Stimulated activated CD4-positive, alpha-beta T cell treated with anti-CD3 and anti-CD28 coated beads, Interleukin-4, amount 100 ng/mL, for 48 hours (primary cell): ENCODE measurements at regions not wholly inside any gene's neighbourhood (a gene's known extent, or its start where the extent isn't known, plus 50 kb on each side); places are given as distances from the start of the nearest gene placed in this dataset.

Experiments
- DNase-seq, 2 donors: peaks; one replicate each; pipeline ENCODE4 v3.0.0-alpha.2; 2020; ENCODE audit warnings: low read depth in 2 of 2

GRCh38 chr20:48358176-48359054 lies 469.4 kb downstream of the PREX1 start:
- no peak for DNase-seq

- no peak for DNase-seq
Observed at GRCh38 chr20:48357714-48358113, 470.1 kb downstream of the PREX1 start.

- DNase-seq = no peak
Observed at GRCh38 chr20:48354903-48355302, 472.9 kb downstream of the PREX1 start.

- DNase-seq = no peak
Observed at GRCh38 chr20:48354320-48354876, 473.4 kb downstream of the PREX1 start.

- DNase-seq = no peak
Observed at GRCh38 chr20:48352628-48353027, 475.2 kb downstream of the PREX1 start.

- no peak for DNase-seq
Observed at GRCh38 chr20:48352042-48352441, 475.8 kb downstream of the PREX1 start.

GRCh38 chr20:48350313-48350988 lies 477.3 kb downstream of the PREX1 start:
- no peak for DNase-seq

- no peak for DNase-seq
Observed at GRCh38 chr20:48349656-48350055, 478.1 kb downstream of the PREX1 start.

GRCh38 chr20:48348022-48348421 lies 479.8 kb downstream of the PREX1 start:
- no peak for DNase-seq

- DNase-seq = no peak
Observed at GRCh38 chr20:48342822-48343513, 484.8 kb downstream of the PREX1 start.

- no peak for DNase-seq
Observed at GRCh38 chr20:48340883-48341281, 486.9 kb downstream of the PREX1 start.

GRCh38 chr20:48339986-48340882 lies 487.6 kb downstream of the PREX1 start:
- no peak for DNase-seq

- no peak for DNase-seq
Observed at GRCh38 chr20:48339190-48339985, 488.4 kb downstream of the PREX1 start.

- DNase-seq = no peak
Observed at GRCh38 chr20:48338717-48339116, 489.1 kb downstream of the PREX1 start.

- DNase-seq = no peak
Observed at GRCh38 chr20:48336597-48336996, 491.2 kb downstream of the PREX1 start.

GRCh38 chr20:48335308-48336050 lies 492.3 kb downstream of the PREX1 start:
- DNase-seq = no peak

- no peak for DNase-seq
Observed at GRCh38 chr20:48333707-48334106, 494.1 kb downstream of the PREX1 start.

- no peak for DNase-seq
Observed at GRCh38 chr20:48332555-48332954, 495.2 kb downstream of the PREX1 start.

GRCh38 chr20:48331518-48332286 lies 496.1 kb downstream of the PREX1 start:
- DNase-seq = no peak
